B cell (primary cell): ENCODE measurements at regions not wholly inside any gene's neighbourhood (a gene's known extent, or its start where the extent isn't known, plus 50 kb on each side); places are given as distances from the start of the nearest gene placed in this dataset.

Source experiments
- ATAC-seq: fragments of 200-7000 bp; cut with Tn5 transposase; one replicate; pipeline ENCODE4 v1.10.0; 2021; ENCODE audit warnings: low read depth, mild to moderate bottlenecking, moderate number of reproducible peaks, moderate library complexity
- CTCF ChIA-PET: fragments of 350-600 bp; sonication (Branson Sonifier 250); formaldehyde crosslinking; loops from one replicate; lab custom pipeline; 2021; ENCODE audit warnings: antibody characterized with exemption, inconsistent platforms; lab: Charles Lee
- POLR2A ChIA-PET: fragments of 350-600 bp; sonication (Branson Sonifier 250); formaldehyde crosslinking; loops from one replicate; lab custom pipeline; 2021; ENCODE audit warnings: antibody characterized with exemption; lab: Charles Lee
- DNase-seq: peaks from one replicate; pipeline ENCODE4 v3.0.0; 2013
- H2AFZ ChIP-seq: 2 replicates; pipeline ENCODE4 v1.6.1; 2012; ENCODE audit warnings: mild to moderate bottlenecking, low read depth, low read length; ENCODE audit not compliant: insufficient read depth, poor library complexity, severe bottlenecking
- H3K27ac ChIP-seq, 2 donors: 1 replicate in 1 of 2; 2 replicates in 1 of 2; pipeline ENCODE4 v1.5.1; 2012 to 2013; ENCODE audit warnings: low read length in 2 of 2, mild to moderate bottlenecking in 2 of 2, moderate library complexity in 1 of 2
- H3K27me3 ChIP-seq, 4 experiments: fragments of 200-600 bp in 1 of 4; sonication (generic) in 1 of 4; replicated peaks in 1 of 4; 1 replicate in 2 of 4; 2 replicates in 2 of 4; pipeline versions ENCODE4 v1.6.1 to v1.7.0; 2013 to 2016; ENCODE audit warnings: low read length in 3 of 4, mild to moderate bottlenecking in 2 of 4, mixed read lengths in 1 of 4, moderate library complexity in 1 of 4; ENCODE audit not compliant: insufficient read depth in 4 of 4, control insufficient read depth in 3 of 4; ENCODE audit errors: control extremely low read depth in 1 of 4
- H3K36me3 ChIP-seq, 2 experiments: replicated peaks in 1 of 2; 1 replicate in 1 of 2; 2 replicates in 1 of 2; pipeline versions ENCODE4 v1.6.1 to v1.7.1; 2013; ENCODE audit warnings: low read length in 1 of 2; ENCODE audit not compliant: insufficient read depth in 2 of 2, control insufficient read depth in 1 of 2; ENCODE audit errors: control extremely low read depth in 1 of 2, extremely low read depth in 1 of 2
- H3K4me1 ChIP-seq, 2 donors: fragments of 200-600 bp in 1 of 2; sonication (generic) in 1 of 2; 1 replicate in 1 of 2; 2 replicates in 1 of 2; pipeline versions ENCODE4 v1.5.1 to v1.6.1; 2013 to 2017; ENCODE audit warnings: low read length in 2 of 2; ENCODE audit not compliant: control insufficient read depth in 2 of 2, insufficient read depth in 2 of 2
- H3K4me2 ChIP-seq: replicated peaks from 2 replicates; pipeline ENCODE3; 2012; ENCODE audit warnings: mild to moderate bottlenecking, low read depth, low read length; ENCODE audit not compliant: poor library complexity, severe bottlenecking
- H3K4me3 ChIP-seq, 5 experiments: fragments of 200-600 bp in 1 of 5; sonication (generic) in 1 of 5; 1 replicate in 3 of 5; 2 replicates in 2 of 5; pipeline versions ENCODE4 v1.5.1 to v1.7.0; 2011 to 2016; ENCODE audit warnings: low read length in 4 of 5, mild to moderate bottlenecking in 4 of 5, low read depth in 2 of 5, control low read depth in 1 of 5, moderate library complexity in 1 of 5; ENCODE audit not compliant: insufficient read depth in 1 of 5; ENCODE audit errors: control extremely low read depth in 1 of 5, extremely low read depth in 1 of 5
- H3K79me2 ChIP-seq: fragments of 200-600 bp; sonication (generic); one replicate; pipeline ENCODE4 v1.6.0; 2016; ENCODE audit warnings: low read length; ENCODE audit not compliant: control insufficient read depth, insufficient read depth
- H3K9ac ChIP-seq: fragments of 200-600 bp; sonication (generic); 2 replicates; pipeline ENCODE4 v1.6.1; 2017; ENCODE audit warnings: mild to moderate bottlenecking, low read length, moderate library complexity
- H3K9me3 ChIP-seq, 3 donors: one replicate each; pipeline versions ENCODE4 v1.6.1 to v1.7.1; 2013; ENCODE audit warnings: low read length in 2 of 3; ENCODE audit not compliant: control insufficient read depth in 2 of 3, insufficient read depth in 1 of 3; ENCODE audit errors: control extremely low read depth in 1 of 3
- H4K20me1 ChIP-seq: 2 replicates; pipeline ENCODE4 v1.6.0; 2012; ENCODE audit warnings: mild to moderate bottlenecking, low read length; ENCODE audit not compliant: insufficient read depth, control insufficient read depth, poor library complexity, severe bottlenecking
- H3K27ac Mint-ChIP-seq: one replicate; pipeline ENCODE4 v1.8.0; 2021; ENCODE audit warnings: mixed read lengths
- H3K27me3 Mint-ChIP-seq: one replicate; pipeline ENCODE4 v1.8.0; 2021; ENCODE audit warnings: mixed read lengths
- H3K4me1 Mint-ChIP-seq: one replicate; pipeline ENCODE4 v1.8.0; 2021; ENCODE audit warnings: mixed read lengths
- H3K4me3 Mint-ChIP-seq: one replicate; pipeline ENCODE4 v1.8.0; 2021; ENCODE audit warnings: mixed read lengths
- H3K9me3 Mint-ChIP-seq: one replicate; pipeline ENCODE4 v1.8.0; 2022; ENCODE audit warnings: mixed read lengths; ENCODE audit not compliant: insufficient read depth
- EZH2 ChIP-seq: IDR thresholded peaks from 2 replicates; pipeline ENCODE4 v1.6.1; 2012; ENCODE audit warnings: borderline replicate concordance, low read depth, mild to moderate bottlenecking, moderate library complexity, low read length; ENCODE audit not compliant: insufficient read depth, poor library complexity, severe bottlenecking
- WGBS: methylation state at CpG from one replicate; pipeline ENCODE4 v1.1.5; 2013; ENCODE audit warnings: missing lambda C conversion rate; ENCODE audit not compliant: insufficient coverage; 5-methylcytosine and 5-hydroxymethylcytosine counted together
- intact Hi-C: fragments of 100-400 bp; cut with micrococcal nuclease; formaldehyde crosslinking; loops from one replicate; pipeline ENCODE4 v1.10.0; 2022
- TF ChIP-seq, protein P1 (sequence below): fragments of 200-600 bp; IDR thresholded peaks from one replicate; pipeline ENCODE4 v1.8.0; 2022; ENCODE audit warnings: antibody characterized with exemption, mild to moderate bottlenecking

DNA sequence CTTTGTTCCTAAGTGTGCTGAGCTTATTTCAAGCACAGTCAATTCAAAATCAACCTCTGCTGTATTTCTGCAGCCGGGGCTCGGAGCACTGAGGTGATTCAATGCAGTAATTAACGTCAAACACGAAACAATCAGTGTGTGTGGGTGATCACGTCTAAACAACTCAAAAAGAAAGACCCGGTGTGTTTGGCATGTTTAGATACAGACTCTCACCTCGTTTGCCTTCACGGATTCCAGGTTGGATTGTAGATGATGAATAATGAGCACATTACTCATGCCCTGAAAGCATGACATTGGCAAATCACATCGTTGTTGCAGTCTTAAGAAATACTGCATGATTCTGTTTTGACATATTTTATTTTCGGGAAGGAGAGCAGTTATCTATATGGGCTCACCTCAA, 231.0 kb downstream of the QKI start:
- Histone ChIP-seq H2AFZ (no peak overlapping the region), H3K9me3 (peaks cover 0 to 3% (median 0%) of the 10 kb centered on the region in 3 donors), H3K4me2 (no peak overlapping the region), H3K9ac (no peak overlapping the region), H3K27me3 (peaks cover 0 to 2% (median 0%) of the 10 kb centered on the region in 4 experiments), H4K20me1 (no peaks in the 10 kb centered on the region), H3K4me3 (no peak overlapping the region), H3K27ac (no peak overlapping the region), H3K4me1 (no peaks in the 10 kb centered on the region), H3K36me3 (no peaks in the 10 kb centered on the region), H3K79me2 (no peaks in the 10 kb centered on the region)
- TF ChIP-seq EZH2: no peak
- TF ChIP-seq, protein P1, sequence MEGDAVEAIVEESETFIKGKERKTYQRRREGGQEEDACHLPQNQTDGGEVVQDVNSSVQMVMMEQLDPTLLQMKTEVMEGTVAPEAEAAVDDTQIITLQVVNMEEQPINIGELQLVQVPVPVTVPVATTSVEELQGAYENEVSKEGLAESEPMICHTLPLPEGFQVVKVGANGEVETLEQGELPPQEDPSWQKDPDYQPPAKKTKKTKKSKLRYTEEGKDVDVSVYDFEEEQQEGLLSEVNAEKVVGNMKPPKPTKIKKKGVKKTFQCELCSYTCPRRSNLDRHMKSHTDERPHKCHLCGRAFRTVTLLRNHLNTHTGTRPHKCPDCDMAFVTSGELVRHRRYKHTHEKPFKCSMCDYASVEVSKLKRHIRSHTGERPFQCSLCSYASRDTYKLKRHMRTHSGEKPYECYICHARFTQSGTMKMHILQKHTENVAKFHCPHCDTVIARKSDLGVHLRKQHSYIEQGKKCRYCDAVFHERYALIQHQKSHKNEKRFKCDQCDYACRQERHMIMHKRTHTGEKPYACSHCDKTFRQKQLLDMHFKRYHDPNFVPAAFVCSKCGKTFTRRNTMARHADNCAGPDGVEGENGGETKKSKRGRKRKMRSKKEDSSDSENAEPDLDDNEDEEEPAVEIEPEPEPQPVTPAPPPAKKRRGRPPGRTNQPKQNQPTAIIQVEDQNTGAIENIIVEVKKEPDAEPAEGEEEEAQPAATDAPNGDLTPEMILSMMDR: no peak
- Mint-ChIP-seq H3K27me3 (peaks cover 3% of the 10 kb centered on the region), H3K27ac (no peak overlapping the region), H3K4me1 (no peaks in the 10 kb centered on the region), H3K9me3 (no peaks in the 10 kb centered on the region), H3K4me3 (no peak overlapping the region)
- no peak for DNase-seq
- intact Hi-C loops: no loop called here
- no peak for ATAC-seq
- ChIA-PET POLR2A (no interaction called here), CTCF (no interaction called here)
- WGBS: 87% methylated on average over 5 of the region's 10 CpGs

DNA sequence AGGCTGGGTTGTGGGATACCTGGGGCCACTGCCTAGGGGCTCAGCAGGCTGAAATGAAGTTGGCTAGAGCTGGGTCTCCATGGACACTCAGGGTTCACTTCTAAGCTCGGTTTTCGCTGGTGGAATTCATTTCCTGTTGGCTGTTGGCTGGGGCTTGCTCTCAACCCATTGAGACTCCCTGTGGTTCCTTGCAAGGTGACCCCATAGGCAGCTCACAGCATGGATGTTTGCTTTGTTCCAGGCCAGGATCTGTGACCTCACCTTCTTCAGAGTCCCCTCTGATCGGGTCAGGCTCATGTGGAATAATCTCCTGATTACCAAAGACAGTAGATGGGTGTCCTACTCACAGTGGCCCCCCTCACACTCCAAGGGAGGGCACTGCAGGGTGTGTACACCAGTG, 229.3 kb downstream of the QKI start:
- intact Hi-C loops: no loop called here
- Histone ChIP-seq H3K27me3 (peaks cover 0 to 2% (median 0%) of the 10 kb centered on the region in 4 experiments), H3K36me3 (no peaks in the 10 kb centered on the region), H3K79me2 (no peaks in the 10 kb centered on the region), H3K9ac (no peak overlapping the region), H3K4me3 (no peak overlapping the region), H3K9me3 (peaks cover 0 to 5% (median 0%) of the 10 kb centered on the region in 3 donors), H4K20me1 (no peaks in the 10 kb centered on the region), H3K4me2 (no peak overlapping the region), H3K4me1 (no peaks in the 10 kb centered on the region), H2AFZ (no peak overlapping the region), H3K27ac (no peak overlapping the region)
- ATAC-seq (no peak), DNase-seq (no peak)
- no peaks in the 10 kb centered on the region for H3K27me3 Mint-ChIP-seq
- no peak overlapping the region for H3K27ac Mint-ChIP-seq
- CTCF ChIA-PET: interaction anchor here (0.6 kb wide), 1 partner anchor 79 kb away, joined by 3 read pairs; no protein-coding TSS in a partner anchor
- WGBS: 76% methylated on average over 3 of the region's 3 CpGs
- POLR2A ChIA-PET: no interaction called here
- no peaks in the 10 kb centered on the region for H3K9me3 Mint-ChIP-seq
- TF ChIP-seq, protein P1: no peak
- TF ChIP-seq EZH2: no peak
- no peak overlapping the region for H3K4me3 Mint-ChIP-seq
- H3K4me1 Mint-ChIP-seq: no peaks in the 10 kb centered on the region
